ENCODE measurements at regions not wholly inside any gene's neighbourhood (a gene's known extent, or its start where the extent isn't known, plus 50 kb on each side); places are given as distances from the start of the nearest gene placed in this dataset.

DNA sequence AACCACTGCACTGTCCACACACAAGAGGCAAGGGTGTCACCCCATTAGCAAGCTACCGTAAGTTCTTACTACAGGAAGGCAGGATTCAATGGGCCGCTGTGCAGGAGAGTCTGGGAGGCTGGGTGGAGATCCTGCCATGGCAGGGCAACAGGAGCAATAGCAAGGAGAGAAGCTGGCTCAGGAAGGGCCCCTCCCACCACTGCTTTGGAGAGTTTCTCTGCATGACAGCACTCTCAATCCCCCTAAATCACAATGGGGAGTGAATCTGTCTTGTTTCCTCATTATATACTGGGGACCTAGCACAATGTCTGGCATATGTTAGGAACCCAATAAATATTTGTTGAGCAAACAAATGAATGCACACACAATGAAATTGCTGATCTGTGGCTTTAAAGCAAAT, 83.2 kb upstream of the SFMBT2 start:
- DNase-seq (ENCODE audit: low spot score): no peak
- TF ChIP-seq, protein P1, sequence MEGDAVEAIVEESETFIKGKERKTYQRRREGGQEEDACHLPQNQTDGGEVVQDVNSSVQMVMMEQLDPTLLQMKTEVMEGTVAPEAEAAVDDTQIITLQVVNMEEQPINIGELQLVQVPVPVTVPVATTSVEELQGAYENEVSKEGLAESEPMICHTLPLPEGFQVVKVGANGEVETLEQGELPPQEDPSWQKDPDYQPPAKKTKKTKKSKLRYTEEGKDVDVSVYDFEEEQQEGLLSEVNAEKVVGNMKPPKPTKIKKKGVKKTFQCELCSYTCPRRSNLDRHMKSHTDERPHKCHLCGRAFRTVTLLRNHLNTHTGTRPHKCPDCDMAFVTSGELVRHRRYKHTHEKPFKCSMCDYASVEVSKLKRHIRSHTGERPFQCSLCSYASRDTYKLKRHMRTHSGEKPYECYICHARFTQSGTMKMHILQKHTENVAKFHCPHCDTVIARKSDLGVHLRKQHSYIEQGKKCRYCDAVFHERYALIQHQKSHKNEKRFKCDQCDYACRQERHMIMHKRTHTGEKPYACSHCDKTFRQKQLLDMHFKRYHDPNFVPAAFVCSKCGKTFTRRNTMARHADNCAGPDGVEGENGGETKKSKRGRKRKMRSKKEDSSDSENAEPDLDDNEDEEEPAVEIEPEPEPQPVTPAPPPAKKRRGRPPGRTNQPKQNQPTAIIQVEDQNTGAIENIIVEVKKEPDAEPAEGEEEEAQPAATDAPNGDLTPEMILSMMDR (IDR thresholded peaks at IDR 0.05; ENCODE audit: borderline replicate concordance, control extremely low read depth, extremely low read depth, insufficient read depth, missing control alignments): no peak
- in situ Hi-C loops (cut with MboI; ENCODE audit: low sequenced_read_pairs, unreplicated experiment): no loop called here

DNA sequence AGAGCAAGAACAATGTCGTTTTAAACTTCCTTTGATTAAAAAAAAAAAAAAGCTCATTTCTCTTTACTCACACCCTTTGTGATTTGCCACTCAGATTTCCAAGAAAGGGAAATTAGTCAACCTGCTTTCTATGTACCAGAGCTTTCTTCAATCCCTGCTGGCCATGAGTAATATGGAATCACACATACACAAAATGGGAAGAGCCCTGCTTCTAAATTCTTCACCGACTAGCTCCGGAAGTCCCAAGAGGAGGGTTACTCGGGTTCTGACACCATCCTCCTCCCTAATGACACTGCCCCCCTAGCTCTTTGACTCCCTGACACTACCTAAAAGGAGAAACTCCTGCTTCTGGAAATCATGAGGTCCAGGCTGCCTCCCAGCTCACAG, 81.8 kb upstream of the SFMBT2 start:
- in situ Hi-C loops (cut with MboI; ENCODE audit: low sequenced_read_pairs, unreplicated experiment): no loop called here
- TF ChIP-seq, protein P1 (IDR thresholded peaks at IDR 0.05; ENCODE audit: borderline replicate concordance, control extremely low read depth, extremely low read depth, insufficient read depth, missing control alignments): no peak
- no peak for DNase-seq (ENCODE audit: low spot score)

DNA sequence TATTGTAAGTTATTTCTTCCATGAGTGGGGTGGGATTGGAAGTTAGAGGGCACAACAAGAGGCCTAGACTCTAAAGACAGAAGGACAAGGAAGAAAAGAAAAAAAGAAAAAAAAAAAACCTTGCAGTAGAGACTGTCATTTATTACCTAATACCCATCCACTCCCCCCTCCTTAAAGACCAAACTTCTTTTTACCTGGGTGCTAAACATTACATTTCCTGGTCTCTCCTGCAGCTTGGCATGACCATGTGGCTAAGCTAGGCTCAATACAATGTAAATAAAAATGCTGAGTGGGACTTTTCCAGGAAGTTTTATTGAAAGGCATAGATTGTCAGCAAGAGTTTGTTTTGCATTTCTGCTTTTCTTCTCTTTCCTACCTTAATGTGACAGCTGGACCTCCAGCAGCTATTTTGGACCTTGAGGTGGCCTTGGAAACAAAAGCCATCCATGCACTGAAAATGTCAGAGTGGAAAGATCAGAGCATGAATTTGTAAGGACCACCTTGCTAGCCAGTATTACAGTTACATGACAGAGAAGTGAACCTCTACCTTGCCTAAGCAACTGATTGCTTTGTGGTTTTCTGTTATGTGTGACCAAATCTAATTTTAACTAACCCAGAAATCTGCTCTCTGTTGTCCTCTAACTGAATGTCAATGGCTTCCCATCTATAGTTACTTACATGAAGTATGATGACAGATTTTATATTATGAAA, 81.3 kb upstream of the SFMBT2 start:
- in situ Hi-C loops (cut with MboI; ENCODE audit: low sequenced_read_pairs, unreplicated experiment): no loop called here
- peak; percentile 55 for DNase-seq (ENCODE audit: low spot score)
- TF ChIP-seq, protein P1 (IDR thresholded peaks at IDR 0.05; ENCODE audit: borderline replicate concordance, control extremely low read depth, extremely low read depth, insufficient read depth, missing control alignments): no peak

DNA sequence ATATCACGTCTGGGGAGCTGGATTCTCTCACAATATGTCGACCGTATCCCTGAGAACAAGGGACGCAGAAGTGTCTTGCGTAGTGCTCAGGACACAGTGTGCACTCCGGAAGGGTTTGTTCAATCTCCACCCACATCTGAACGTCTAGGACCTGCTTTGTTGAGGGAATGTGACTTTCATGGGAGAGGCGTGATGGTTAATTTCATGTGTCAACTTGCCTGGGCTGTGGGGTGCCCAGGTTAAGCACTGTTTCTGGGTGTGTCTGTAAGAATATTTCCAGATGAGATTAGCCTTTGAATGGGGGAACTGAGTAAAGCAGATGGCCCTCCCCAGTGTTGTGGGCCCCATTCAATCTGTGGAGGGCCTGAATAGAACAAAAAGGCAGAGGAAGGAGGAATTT, 80.4 kb upstream of the SFMBT2 start:
- in situ Hi-C loops (cut with MboI; ENCODE audit: low sequenced_read_pairs, unreplicated experiment): no loop called here
- TF ChIP-seq, protein P1 (IDR thresholded peaks at IDR 0.05; ENCODE audit: borderline replicate concordance, control extremely low read depth, extremely low read depth, insufficient read depth, missing control alignments): no peak
- no peak for DNase-seq (ENCODE audit: low spot score)

DNA sequence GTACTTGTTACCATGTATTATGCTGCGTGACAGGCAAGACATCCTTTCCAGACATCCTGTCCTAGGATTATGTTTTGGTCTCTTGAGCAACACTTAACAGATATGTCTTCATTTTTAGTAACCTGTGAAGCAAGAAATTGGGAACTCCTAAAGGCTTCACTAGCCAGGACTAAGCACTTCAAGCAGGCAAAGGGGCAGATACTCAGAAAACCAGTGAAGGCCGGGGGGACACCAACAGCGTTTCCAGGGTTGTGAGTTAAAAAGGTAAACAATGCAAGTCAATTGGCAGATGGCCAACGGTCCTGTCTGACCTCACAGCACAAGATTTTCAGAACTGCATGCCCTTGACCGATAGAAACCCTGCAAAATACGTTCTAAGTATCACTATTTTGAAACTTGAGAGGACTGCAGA, 77.6 kb upstream of the SFMBT2 start:
- no peak for DNase-seq (ENCODE audit: low spot score)
- TF ChIP-seq, protein P1 (IDR thresholded peaks at IDR 0.05; ENCODE audit: borderline replicate concordance, control extremely low read depth, extremely low read depth, insufficient read depth, missing control alignments): no peak
- in situ Hi-C loops (cut with MboI; ENCODE audit: low sequenced_read_pairs, unreplicated experiment): no loop called here

DNA sequence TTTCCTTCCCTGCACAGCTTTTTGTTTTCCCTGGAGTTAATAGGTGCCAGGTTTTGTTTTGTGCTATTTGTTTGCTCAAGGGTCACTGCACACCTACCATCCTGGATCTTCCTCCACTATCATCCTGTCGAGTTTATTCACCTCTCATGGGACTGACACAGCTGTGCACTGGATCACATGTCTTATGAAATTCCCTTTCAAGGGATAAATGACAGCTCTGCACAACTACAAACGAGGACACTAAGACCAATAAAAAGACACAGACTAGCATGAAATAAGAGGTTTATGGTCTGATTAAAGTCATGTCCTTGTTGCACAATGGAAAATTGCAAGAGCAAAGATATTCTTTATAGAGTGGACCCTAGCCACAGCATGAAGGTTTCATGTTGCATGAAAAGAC, 76.7 kb upstream of the SFMBT2 start:
- in situ Hi-C loops (cut with MboI; ENCODE audit: low sequenced_read_pairs, unreplicated experiment): no loop called here
- no peak for DNase-seq (ENCODE audit: low spot score)
- TF ChIP-seq, protein P1 (IDR thresholded peaks at IDR 0.05; ENCODE audit: borderline replicate concordance, control extremely low read depth, extremely low read depth, insufficient read depth, missing control alignments): no peak
